Hematopoietic multipotent progenitor cell treated with erythropoietin and hydrocortisone succinate and interleukin-3 and kit ligand, for 17 days (in vitro differentiated cells): ENCODE measurements at regions not wholly inside any gene's neighbourhood (a gene's known extent, or its start where the extent isn't known, plus 50 kb on each side); places are given as distances from the start of the nearest gene placed in this dataset.

Experiments used
- DNase-seq: peaks from one replicate; pipeline ENCODE4 v3.0.0-alpha.2; 2015; ENCODE audit warnings: low spot score

DNA sequence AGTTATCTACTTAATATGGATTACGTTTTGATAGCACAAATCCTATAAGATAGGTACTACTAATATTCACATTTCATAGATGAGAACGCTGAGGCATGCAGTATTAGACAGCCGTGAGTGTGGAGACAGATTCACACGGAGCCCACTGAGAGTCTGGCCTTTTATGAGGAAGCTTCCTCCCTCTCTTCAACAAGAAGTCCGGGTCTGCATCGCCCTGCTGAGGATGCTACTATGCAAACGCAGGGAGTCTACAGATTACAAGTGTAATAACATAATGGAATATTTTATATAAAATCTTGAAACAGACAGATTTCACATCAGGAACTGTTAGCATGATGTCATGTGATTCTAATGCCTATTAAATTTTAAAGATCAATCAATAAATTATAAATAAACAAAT is 255.9 kb upstream of the GLI3 start:
- no peak for DNase-seq

DNA sequence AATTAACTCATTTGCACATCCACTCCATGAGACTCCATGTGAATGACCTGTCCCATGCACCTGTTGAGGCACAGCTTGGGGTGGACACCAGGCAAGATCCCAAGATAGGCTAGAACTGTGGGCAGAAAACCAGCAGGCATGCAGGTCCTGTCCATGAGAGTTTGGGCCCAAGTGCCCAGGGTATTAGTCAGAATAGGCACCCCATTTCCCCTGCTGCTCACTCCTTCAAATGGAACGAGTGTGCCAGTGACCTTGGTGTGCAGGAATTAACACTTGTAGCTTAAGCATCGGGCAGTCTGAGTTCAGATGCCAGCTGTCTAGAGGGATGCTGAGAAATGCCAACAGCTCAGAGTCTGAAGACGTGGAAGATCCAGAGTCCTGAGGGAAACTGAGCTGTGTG is 254.1 kb upstream of the GLI3 start:
- DNase-seq: no peak

DNA sequence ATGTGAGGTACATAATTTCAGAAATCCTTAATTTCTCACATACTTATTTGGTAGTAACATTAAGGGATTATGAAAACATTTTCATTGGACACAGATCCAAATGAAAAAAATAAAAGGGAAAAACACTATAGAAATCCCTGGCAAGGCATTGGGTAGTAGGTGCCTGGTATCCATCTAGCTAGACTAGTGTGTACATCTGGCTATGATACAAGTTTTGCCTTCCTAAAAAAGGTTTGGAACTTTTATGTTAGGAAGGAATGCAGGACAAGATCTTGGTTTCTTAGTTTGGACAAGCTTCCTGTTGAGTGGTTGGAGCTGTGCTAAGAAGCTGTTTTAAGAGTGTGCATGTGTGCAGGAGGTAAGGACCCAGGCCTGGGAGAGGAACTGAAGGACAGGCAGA is 252.3 kb upstream of the GLI3 start:
- no peak for DNase-seq

DNA sequence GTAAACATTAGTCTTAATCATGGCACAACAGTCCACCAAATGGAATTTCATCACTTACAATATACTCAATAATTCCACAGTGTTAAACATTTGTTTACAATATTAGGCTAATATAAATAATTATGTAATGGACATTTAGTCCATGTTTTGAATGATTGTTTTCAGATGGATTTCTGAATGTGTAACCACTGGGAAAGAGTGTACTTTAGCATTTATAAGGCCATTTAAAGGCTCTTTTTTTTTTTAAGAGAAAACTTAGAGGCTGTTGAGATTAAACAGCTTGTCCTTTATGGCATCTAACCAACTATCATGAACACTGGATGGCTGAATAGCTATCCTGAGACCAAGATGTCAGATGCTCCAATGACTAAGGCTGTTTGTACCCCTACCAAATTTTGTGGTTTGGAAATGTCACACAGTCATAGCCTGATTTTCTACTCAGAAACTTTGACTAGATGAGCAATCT is 248.3 kb upstream of the GLI3 start:
- no peak for DNase-seq

DNA sequence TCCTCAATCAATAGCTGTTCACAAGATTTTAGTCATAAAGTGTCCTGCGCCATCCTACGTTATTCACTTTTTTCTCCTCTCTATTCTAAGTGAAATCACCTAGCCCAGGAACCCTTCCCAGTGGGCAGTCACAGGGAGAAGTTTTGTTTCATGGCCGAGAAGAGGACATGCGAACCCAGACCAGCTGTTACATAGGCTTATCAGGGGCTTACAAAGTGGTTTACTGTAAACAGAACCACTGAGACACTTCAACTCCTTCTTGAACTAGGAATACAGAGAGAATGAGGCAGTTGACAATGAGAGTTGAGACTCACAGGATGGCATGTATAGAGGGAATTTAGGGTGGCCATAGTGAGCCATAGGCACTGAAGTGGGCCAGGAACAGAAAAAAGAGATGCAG is 246.9 kb upstream of the GLI3 start:
- DNase-seq: no peak

DNA sequence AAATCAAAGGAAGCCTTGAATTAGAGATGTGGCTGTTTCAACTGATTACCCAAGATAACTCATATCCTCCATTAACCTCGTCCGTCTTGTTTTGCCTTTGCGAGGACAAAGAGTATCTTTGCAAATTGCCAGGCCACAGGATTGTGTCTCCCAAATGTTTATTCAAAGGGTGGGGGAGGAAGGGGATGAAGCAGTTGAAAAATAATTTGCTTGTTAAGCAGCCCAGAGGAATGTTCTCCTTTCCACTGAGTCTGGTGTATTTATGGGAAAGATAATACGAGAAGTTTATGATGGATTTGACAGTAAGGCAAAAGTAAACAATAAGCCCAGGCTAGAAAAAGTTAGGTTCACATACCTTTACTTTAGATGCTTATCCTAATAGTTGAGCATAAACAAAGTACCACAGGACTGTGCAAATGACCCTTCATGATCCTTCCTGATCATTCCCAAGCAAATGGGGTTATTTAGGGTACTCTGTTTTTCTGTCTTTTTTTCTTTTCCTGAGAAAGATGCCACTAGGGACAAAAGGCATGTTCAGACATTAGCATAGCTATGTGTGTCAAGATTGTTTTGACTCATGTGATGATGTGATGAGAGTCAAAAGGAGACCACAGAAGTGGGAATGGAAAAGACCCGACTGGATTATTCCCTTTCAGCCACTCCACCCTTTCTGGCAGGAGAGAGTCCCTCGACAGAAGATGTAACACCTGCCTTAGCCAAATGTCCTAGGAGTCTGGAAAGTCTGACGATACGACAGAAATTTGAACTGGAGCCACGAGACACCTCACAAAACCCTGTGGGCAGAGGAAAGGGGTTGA is 243.0 kb upstream of the GLI3 start:
- DNase-seq: no peak

DNA sequence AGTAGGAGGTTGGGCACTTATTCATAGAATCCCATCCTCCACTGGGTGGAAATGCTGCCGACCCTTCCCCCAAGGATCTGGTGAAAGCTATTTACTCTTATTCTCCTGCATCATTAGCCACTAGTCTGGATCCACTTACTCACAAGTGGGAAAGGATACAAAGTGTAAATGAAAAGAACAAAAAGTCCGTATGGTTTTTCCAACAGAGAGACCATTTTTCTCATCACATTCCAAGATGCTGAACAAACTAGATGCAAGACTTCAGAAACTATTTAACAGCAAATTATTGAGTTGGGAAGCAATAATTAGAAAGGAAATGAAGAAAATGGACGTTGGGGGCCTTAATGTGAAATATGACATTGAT is 242.4 kb upstream of the GLI3 start:
- no peak for DNase-seq

DNA sequence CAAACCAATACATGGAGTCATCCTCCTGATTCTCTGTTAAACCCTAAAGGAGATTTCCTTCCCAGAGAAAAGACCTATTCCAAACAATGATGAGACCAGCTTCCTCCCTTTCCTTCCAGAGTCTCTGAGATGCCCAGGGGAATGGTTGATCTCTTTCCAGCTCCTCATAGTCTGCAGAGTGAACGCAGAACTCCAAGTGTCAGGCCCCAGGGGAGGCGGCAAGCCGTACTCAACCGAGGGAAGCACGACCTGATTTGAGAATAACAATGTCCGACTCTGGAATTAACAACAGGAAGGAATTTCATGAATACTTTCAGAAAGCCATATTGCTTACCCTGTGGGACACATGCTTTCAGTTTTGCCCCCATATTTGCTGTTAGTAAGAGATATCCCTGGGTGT is 241.7 kb upstream of the GLI3 start:
- no peak for DNase-seq

DNA sequence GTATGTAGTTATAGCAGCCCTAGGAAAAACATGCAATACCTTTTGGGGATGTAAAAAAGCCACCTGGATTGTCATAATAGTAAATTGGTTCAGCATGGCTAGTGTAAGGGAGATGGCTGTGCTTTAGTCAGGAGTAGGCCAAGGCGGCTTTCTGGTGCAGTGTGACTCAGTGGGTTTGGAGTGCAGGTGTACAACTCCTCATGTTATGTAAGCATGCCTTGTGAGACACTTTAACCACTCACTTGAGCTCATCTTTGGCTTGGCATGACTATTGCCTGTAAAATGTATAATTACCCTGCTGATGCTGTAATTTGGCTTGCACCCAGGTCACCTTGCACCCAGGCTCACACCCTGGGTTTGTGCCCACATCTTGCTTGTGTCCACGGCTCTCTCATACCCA is 239.2 kb upstream of the GLI3 start:
- no peak for DNase-seq

DNA sequence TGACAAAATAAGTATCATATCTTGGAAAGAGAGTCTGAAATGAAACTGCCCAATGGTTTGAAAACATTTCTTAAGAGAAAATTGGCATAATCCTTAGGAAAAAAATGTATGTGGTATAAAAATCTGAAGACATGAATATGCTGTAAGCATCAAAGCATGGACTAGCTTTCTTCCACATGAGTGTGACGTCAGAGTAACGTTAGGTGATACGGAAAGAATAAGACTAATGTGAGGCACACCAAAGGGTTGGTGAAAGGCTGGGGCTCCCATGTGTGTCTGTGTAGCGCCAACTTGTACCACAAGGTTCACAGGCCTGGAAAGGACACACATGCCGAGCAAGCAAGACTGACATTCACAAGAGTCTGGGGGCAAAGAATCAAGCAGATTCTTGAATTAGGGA is 238.1 kb upstream of the GLI3 start:
- no peak for DNase-seq

DNA sequence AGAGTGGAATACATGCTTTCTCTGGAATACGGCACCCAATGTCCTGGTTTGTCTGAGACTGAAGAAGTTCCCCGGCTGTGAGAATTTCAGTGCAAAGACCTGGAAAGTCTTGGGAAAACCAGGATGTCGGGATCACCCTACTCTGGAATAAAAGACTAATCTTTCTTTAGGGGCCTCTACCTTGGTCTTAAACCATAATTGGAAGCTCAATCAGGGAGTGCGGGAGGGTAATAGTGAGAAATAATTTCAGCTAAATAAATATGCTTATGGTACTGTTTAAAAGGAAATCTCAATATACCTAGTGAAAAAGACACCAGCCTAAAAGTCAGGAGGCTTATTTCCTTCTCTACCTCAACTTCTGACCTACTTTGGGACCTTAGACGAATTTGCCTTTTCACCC is 236.1 kb upstream of the GLI3 start:
- DNase-seq: no peak

DNA sequence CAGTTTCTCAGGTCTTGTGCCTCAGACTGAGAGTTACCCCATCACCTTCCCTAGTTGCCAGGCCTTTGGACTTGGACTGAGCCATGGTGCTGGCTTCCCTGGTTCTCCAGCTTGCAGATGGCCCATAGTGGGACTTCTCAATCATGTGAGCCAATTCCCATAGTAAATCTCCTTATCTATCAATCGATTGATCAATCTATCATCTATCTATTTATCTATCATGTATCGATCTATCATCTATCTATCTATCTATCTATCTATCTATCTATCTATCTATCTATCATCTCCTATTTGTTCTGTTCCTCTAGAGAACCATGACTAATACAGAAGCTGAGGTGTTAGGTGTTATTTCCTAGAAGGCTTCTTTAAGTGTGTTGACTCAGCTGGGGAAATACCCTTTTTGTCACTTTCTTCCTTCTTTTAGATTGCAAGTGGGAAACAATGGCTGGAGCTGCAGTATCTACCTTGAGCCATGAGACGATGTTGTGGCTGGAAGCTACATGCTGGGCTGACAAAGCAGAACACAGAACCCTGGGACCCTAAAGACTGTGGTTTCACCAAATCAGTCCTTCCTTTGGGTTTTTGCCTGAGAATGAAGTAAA is 234.7 kb upstream of the GLI3 start:
- DNase-seq: no peak

DNA sequence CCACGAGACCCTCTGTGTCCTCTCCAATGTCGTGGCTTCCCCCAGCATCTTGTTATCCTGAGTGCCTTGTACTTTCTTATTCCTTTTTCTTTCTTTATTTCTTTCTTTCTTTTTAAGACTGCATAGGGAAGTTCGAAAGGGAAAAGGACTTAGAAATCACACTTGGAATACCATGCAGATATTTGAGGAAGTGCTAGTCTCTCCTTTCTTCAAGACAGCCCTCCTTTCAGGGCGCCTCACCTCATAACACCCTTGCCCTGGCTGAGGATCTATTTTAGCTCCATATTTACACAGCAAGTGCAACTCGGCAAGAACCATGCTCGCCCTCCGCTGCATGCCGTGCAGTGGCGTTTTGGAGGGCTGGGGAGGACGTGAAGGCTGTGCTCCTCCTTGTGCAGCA is 232.3 kb upstream of the GLI3 start:
- DNase-seq: no peak

DNA sequence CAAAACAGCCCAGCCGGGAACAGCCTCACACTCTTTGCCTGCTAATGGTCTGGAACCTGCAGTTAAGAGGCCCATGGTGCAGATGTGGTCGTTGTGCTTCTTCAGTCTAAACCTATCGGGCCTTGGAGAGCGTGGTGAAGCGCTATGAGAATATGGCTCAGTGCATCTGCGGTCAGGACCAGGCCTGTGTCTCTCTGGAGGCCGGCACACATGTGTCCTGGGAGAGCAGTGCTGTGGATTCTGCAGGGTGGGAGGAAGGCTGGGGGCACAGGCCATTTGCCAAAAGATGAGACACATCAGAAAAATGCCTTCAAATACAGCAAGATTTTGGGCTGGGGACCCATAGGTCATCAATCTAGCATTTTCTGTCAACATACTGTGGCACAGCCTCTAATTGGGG is 231.5 kb upstream of the GLI3 start:
- DNase-seq: no peak

DNA sequence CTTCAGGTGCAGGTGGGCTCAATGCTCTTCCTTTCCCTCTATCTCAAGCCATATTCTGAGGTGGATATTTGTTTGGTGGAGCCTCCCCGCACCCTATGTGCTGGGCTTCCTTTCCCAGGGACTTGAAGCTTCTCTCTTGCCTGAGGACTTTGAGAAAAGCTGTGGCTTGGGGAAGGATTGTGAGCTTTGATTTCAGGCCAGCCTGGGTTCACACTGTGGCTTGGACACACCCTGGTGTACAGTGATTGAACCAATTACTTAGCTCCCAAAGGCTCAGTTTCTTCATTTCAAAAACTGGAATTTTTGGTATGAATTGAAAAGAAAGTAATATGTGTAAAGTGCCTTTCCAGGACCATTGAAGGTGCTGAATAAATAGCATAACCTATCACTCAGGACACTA is 224.5 kb upstream of the GLI3 start:
- no peak for DNase-seq

DNA sequence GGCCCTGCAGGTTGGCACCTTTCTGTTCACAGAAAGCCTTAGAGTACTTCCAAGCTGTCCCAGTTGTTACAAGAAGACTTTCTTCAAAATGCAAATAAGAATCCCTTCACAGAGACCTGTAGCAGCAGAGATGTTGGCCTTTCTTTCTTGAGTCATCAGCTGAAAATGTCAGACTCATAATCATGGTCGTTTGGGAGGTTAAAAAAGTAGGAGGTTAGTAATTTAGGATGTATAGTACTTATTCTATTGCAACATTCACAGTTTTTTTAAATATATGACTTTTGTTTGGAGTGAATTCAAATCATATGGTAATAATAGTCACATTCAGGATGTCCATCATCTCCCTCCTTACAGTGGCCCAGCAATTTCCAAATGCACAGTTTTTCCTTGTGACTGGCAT is 223.9 kb upstream of the GLI3 start:
- DNase-seq: no peak

DNA sequence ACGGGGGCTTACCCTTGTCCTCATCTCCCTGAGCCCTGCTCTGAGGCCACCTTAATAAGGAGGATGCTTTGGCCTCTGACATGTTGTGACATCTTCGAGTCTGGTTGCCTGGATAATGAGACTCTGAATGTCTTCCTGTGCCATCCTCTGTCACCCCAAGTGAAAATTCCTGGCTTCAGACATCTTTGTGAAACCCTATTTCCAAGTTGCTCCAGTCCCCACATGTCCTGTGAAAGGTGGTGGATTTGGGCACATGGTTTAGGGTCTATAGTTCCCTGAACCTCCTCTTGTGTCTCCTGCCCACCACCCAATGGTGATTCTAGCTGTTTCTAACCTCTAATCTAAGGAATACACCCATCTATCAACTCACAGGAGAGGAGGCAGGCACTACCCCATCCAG is 223.1 kb upstream of the GLI3 start:
- DNase-seq: no peak

DNA sequence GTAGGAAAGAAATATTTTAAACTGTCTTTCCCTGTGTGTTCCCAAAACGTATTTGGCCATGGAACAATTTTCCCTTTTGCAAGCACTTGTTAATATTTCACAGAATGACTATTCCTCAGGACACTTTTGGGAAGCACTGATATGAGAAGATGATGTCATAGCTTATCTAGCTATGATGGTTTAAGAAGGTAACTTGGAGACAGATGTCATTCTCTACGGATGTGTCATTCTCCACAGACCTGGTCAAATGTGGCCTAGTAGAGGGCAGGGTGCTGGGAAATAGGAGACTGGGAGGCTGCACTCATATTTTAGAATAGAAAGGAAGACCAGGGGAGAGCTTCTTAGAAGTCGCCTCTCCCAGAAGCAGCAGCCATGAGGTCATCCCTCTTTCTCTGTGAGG is 220.7 kb upstream of the GLI3 start:
- DNase-seq: no peak

DNA sequence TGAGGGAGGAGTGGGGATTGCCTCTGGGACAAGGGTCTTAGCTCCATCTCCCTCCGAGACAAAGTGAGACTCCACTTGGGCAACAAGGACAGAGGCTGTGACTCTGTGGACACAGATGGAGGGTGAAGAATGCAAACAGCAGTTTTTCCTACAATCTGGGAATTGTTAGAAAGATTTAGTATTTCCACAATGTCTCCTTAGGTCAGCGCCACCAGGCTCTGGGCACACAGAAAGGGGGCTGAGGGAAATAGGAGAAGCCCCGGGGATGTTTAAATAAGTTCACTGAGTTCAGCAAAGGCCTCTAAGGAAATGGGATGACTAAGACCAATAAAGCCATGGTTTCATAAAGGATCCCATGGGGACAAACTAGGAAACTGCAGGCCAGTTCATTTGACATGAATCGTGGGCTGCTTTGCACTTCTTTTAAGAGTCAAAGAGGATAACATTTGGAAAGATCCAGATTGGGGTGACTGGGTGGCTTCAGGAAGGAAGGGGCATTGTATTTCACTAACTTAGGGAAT is 219.8 kb upstream of the GLI3 start:
- DNase-seq: no peak

DNA sequence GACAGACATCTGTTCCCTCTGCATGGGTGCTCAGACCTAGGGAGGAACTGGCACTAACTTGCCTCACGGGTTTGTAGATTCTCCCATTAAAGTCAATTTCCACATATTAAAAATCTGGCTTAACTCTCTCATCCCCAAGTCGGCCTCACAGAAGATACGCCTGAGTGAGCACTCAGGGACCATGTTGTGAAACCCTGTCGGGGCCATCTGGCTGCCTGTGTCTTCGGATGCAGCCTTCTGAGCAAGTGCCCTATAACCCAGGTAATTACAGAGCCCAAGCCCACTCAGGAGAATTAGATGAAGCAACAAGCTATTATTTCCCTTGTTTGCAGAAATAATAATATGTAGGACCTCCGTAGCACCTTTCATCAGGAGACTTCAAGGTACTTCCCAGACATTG is 219.3 kb upstream of the GLI3 start:
- no peak for DNase-seq

DNA sequence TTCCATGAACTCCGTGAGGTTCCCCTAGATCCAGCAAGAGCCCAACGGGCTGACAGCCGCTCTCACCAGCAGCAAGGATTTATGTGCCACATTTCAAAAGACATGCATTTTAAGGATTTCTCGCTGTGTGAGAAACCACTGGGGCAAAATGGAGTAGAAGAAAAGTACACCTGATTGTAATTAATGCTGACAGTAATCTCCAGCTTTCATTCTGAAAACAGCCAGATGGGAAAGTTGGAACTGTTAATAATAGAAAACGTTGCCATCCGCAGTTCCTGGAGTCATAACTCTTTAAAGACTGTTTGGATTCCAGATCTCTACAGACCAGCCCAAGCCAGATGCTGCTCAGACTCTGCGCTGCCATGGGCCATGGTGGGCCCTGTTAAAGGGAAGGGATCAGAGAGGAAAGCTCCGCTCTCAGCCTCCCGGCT is 216.9 kb upstream of the GLI3 start:
- no peak for DNase-seq

DNA sequence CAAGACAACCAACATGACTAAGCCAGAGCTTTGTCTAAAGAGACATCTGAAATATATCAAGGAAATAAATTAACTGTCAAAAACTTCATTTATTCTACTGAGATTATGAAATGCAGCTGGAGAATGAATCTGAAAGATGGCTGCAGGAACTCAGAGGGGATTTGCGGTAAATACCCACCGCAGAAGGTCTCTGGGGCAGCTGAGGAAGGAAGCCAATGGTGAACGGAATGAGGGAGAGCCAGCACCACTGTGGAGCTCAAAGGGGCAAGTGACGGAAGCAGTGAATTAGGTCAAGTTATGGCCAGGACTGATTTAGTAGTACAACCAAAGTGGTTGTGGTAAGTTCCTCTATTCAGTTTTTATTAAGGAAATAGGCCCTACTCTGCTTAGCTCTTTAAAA is 215.3 kb upstream of the GLI3 start:
- no peak for DNase-seq

DNA sequence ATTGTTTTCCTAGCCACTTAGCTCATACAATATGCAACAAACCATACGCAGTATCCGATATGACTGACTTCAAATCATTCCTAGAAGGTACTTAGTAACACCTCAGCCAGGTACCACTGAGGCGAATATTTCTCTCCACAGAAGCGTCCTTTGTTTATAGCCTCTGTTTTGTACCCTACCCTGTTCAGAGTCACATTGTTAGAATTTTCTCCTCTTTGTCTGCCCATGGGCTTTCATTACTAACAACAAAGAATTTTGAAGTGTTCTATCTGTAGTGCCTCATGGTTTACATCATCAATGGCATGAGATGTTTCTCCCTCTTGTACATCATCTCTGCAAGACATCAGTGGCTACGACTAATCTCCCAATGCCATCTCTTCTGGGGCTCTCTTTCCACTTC is 212.4 kb upstream of the GLI3 start:
- DNase-seq: no peak

DNA sequence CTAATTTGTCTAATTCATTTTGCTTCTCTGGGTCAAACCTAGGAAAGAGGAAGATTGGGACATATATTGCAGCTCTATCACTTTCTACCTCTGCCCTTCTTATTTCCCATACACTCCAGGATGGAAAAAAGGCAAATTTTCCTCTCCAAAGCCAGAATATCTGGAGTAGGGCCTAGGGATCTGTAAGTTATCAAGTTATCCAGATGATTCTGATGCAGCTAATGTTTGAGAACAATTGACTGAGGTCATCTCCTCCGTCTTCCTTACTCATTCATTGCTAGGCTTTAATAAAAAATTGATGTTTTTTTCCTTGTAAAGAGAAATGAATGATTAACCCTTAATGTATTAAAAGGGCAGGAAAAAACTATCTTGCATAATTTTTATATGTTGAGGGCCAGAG is 211.9 kb upstream of the GLI3 start:
- no peak for DNase-seq
